HEK293T (cell line): ENCODE measurements at regions not wholly inside any gene's neighbourhood (a gene's known extent, or its start where the extent isn't known, plus 50 kb on each side); places are given as distances from the start of the nearest gene placed in this dataset.

Experiments used
- BHLHE40 ChIP-seq: fragments of 450-650 bp; IDR thresholded peaks from 2 replicates; pipeline ENCODE4 v1.6.1; 2016; ENCODE audit warnings: mild to moderate bottlenecking, moderate library complexity, borderline replicate concordance
- CTBP1 ChIP-seq: fragments of 450-650 bp; IDR thresholded peaks from 2 replicates; pipeline ENCODE4 v1.6.1; 2016; ENCODE audit warnings: borderline replicate concordance
- ELF4 ChIP-seq: fragments of 450-650 bp; IDR thresholded peaks from 2 replicates; pipeline ENCODE4 v1.6.1; 2017; ENCODE audit warnings: antibody characterized with exemption
- FOXA1 ChIP-seq: fragments of 450-650 bp; IDR thresholded peaks from 2 replicates; pipeline ENCODE4 v1.6.1; 2016; ENCODE audit warnings: mild to moderate bottlenecking
- FOXM1 ChIP-seq: fragments of 450-650 bp; IDR thresholded peaks from 2 replicates; pipeline ENCODE4 v1.6.1; 2017; ENCODE audit warnings: mild to moderate bottlenecking, borderline replicate concordance
- HDGF ChIP-seq: fragments of 450-650 bp; IDR thresholded peaks from 2 replicates; pipeline ENCODE4 v1.6.1; 2017; ENCODE audit warnings: antibody characterized with exemption, borderline replicate concordance
- LEF1 ChIP-seq: fragments of 450-650 bp; IDR thresholded peaks from 2 replicates; pipeline ENCODE4 v1.6.1; 2017; ENCODE audit warnings: mild to moderate bottlenecking, borderline replicate concordance
- NFRKB ChIP-seq: fragments of 450-650 bp; IDR thresholded peaks from 2 replicates; pipeline ENCODE4 v1.6.1; 2016; ENCODE audit warnings: mild to moderate bottlenecking, moderate library complexity
- SP1 ChIP-seq: fragments of 450-650 bp; IDR thresholded peaks from 2 replicates; pipeline ENCODE4 v1.6.1; 2017
- SUZ12 ChIP-seq: fragments of 450-650 bp; IDR thresholded peaks from 2 replicates; pipeline ENCODE4 v1.6.1; 2016; ENCODE audit warnings: mild to moderate bottlenecking
- TARDBP ChIP-seq: fragments of 450-650 bp; IDR thresholded peaks from 2 replicates; pipeline ENCODE4 v1.6.1; 2016
- ZNF384 ChIP-seq: fragments of 450-650 bp; IDR thresholded peaks from 2 replicates; pipeline ENCODE4 v1.6.1; 2016

DNA sequence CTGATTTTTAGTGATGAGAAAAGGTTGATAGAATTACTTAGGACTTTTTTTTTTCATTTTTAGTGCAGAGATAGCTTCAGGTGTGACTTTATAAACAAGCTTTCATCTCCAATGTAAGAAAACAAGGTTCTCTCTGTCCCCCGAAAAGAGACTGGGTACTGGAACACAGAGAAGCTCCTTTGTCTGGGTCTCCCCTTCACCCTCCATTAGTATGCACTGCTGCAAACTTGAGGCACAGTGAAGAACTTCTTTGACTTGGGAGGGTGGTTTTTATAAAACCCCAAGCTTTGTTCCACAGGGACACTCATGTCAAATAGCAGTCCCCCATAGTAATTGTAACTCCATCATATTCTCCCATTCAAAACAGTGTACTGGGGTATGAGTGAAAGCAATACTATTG lies 93.5 kb upstream of the SOX2 start:
- TF ChIP-seq FOXM1: no peak
- TF ChIP-seq ZNF384: no peak
- TF ChIP-seq SP1: no peak
- no peak for TF ChIP-seq ELF4
- no peak for TF ChIP-seq BHLHE40
- TF ChIP-seq SUZ12: no peak
- no peak for TF ChIP-seq NFRKB
- no peak for TF ChIP-seq FOXA1
- TF ChIP-seq TARDBP: no peak
- no peak for TF ChIP-seq LEF1
- TF ChIP-seq HDGF: no peak
- no peak for TF ChIP-seq CTBP1
